ENCODE measurements at regions not wholly inside any gene's neighbourhood (a gene's known extent, or its start where the extent isn't known, plus 50 kb on each side); places are given as distances from the start of the nearest gene placed in this dataset.

GRCh38 chr3:178107804-178108203 is 428.4 kb upstream of the KCNMB2 start:
- TF ChIP-seq CTCF (IDR thresholded peaks at IDR 0.05) (no peak), POLR2A (IDR thresholded peaks at IDR 0.05) (no peak)
